Kidney epithelial cell (primary cell): ENCODE measurements at regions not wholly inside any gene's neighbourhood (a gene's known extent, or its start where the extent isn't known, plus 50 kb on each side); places are given as distances from the start of the nearest gene placed in this dataset.

Experiments
- DNase-seq: peaks from one replicate; pipeline ENCODE4 v3.0.0-alpha.2; 2010; ENCODE audit warnings: low read depth
- H3K27me3 ChIP-seq: 2 replicates; pipeline ENCODE4 v1.6.0; 2011; ENCODE audit warnings: low read length; ENCODE audit not compliant: control insufficient read depth, insufficient read depth
- H3K36me3 ChIP-seq: 2 replicates; pipeline ENCODE4 v1.5.1; 2011; ENCODE audit warnings: low read length; ENCODE audit not compliant: control insufficient read depth, insufficient read depth
- H3K4me3 ChIP-seq: 2 replicates; pipeline ENCODE4 v1.5.1; 2011; ENCODE audit warnings: low read depth, mild to moderate bottlenecking, control low read depth, low read length
- CTCF ChIP-seq: IDR thresholded peaks from 2 replicates; pipeline ENCODE4 v1.5.1; 2011; ENCODE audit warnings: mild to moderate bottlenecking, moderate library complexity, low read length, control low read depth, inconsistent platforms; ENCODE audit not compliant: insufficient read depth, poor library complexity, severe bottlenecking

- Histone ChIP-seq H3K4me3 (no peak overlapping the region), H3K27me3 (no peaks in the 10 kb centered on the region), H3K36me3 (no peaks in the 10 kb centered on the region)
- no peak for DNase-seq
- TF ChIP-seq CTCF: no peak
Measured at GRCh38 chr5:28926422-28926821, 1888.0 kb upstream of the CDH9 start.

DNA sequence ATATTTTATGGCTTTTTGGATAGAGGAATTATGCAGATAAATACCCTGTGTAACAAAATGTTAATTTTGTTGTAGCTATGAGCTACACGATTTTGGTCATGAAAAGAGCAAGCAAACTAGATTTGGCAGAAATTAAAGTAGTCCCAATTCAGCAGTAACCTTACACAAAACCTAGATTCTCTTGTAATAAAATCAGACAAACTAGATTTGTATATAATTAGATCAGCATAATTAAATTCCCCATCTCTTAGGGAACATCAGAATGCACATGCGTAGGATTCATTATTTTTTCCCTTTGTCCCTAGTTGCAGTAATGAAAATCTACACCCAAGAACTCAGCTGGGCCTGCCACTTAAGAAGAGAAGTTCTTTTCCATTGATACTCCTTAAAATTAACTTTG lies 1879.2 kb upstream of the CDH9 start:
- no peak for TF ChIP-seq CTCF
- no peaks in the 10 kb centered on the region for H3K27me3 ChIP-seq
- no peaks in the 10 kb centered on the region for H3K36me3 ChIP-seq
- H3K4me3 ChIP-seq: no peak overlapping the region
- DNase-seq: no peak

GRCh38 chr5:28914297-28914696 lies 1875.9 kb upstream of the CDH9 start:
- Histone ChIP-seq H3K27me3 (no peaks in the 10 kb centered on the region), H3K4me3 (no peak overlapping the region), H3K36me3 (no peaks in the 10 kb centered on the region)
- no peak for TF ChIP-seq CTCF
- DNase-seq: no peak

- Histone ChIP-seq H3K27me3 (no peaks in the 10 kb centered on the region), H3K36me3 (no peaks in the 10 kb centered on the region), H3K4me3 (no peak overlapping the region)
- TF ChIP-seq CTCF: no peak
- no peak for DNase-seq
Measured at GRCh38 chr5:28903643-28904042, 1865.3 kb upstream of the CDH9 start.

GRCh38 chr5:28896949-28897348 lies 1858.6 kb upstream of the CDH9 start:
- no peaks in the 10 kb centered on the region for H3K36me3 ChIP-seq
- no peak overlapping the region for H3K4me3 ChIP-seq
- H3K27me3 ChIP-seq: no peaks in the 10 kb centered on the region
- TF ChIP-seq CTCF: no peak
- DNase-seq: no peak

DNA sequence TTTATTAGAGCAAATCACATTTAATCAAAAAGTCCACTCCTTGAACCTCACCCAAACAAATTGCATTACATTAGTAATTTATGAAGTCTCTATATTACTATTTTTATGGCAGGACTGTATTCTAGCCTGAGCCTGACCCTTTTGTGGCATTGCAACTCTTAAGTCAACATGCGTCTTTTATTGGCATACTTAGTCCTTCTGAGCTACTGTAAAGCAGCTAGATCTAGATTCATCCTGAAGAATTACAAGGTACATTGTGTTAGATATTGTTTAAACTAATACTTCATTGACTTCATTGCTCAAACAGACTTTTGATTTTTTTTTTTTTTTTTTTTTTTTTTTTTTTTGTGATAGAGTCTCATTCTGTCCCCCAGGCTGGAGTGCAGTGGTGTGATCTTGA lies 1842.5 kb upstream of the CDH9 start:
- no peak overlapping the region for H3K4me3 ChIP-seq
- H3K36me3 ChIP-seq: no peaks in the 10 kb centered on the region
- no peak for DNase-seq
- TF ChIP-seq CTCF: no peak
- no peaks in the 10 kb centered on the region for H3K27me3 ChIP-seq
